ENCODE measurements at regions not wholly inside any gene's neighbourhood (a gene's known extent, or its start where the extent isn't known, plus 50 kb on each side); places are given as distances from the start of the nearest gene placed in this dataset.
A peak's percentile ranks its signal among the peaks of the same experiment; 100 is the strongest.

- intact Hi-C loops (cut with micrococcal nuclease), result no loop called here
- Mint-ChIP-seq H3K27me3 (no peaks in the 10 kb centered on the region), H3K36me3 (ENCODE audit: low read depth) (no peaks in the 10 kb centered on the region), H3K9me3 (peaks cover 24% of the 10 kb centered on the region), H3K4me1 (peaks cover 21% of the 10 kb centered on the region), H3K4me3 (no peak overlapping the region), H3K27ac (no peak overlapping the region)
- POLR2A ChIA-PET, result no interaction called here
- no peak for DNase-seq
- TF ChIP-seq, protein P1, sequence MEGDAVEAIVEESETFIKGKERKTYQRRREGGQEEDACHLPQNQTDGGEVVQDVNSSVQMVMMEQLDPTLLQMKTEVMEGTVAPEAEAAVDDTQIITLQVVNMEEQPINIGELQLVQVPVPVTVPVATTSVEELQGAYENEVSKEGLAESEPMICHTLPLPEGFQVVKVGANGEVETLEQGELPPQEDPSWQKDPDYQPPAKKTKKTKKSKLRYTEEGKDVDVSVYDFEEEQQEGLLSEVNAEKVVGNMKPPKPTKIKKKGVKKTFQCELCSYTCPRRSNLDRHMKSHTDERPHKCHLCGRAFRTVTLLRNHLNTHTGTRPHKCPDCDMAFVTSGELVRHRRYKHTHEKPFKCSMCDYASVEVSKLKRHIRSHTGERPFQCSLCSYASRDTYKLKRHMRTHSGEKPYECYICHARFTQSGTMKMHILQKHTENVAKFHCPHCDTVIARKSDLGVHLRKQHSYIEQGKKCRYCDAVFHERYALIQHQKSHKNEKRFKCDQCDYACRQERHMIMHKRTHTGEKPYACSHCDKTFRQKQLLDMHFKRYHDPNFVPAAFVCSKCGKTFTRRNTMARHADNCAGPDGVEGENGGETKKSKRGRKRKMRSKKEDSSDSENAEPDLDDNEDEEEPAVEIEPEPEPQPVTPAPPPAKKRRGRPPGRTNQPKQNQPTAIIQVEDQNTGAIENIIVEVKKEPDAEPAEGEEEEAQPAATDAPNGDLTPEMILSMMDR (IDR thresholded peaks at IDR 0.05), result no peak
- ATAC-seq (ENCODE audit: low read depth), result no peak
- CTCF ChIA-PET, result no interaction called here
Observed at GRCh38 chr18:35835366-35835765, 137.1 kb upstream of the RMP24 start.

DNA sequence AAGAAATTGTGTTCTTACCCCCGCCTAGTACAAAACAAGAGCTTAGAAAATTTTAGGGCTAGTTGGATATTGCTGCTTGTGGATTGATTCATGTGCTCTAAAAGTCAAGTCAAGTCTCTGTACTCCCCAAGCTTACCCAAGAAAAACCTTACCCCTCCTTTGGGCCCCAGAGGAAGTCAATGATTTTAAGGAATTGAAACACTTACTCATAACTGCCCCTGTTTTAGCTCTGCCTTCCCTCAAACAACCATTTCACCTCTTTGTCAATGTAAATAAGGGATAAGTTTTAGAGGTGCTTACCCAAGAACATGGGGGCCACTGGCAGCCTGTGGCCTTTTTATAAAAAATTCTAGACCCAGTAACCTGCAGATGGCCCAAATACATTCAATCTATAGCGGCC lies 136.6 kb upstream of the RMP24 start:
- intact Hi-C loops (cut with micrococcal nuclease), result no loop called here
- Mint-ChIP-seq H3K4me3 (no peak overlapping the region), H3K27me3 (no peaks in the 10 kb centered on the region), H3K4me1 (peaks cover 21% of the 10 kb centered on the region), H3K27ac (no peak overlapping the region), H3K36me3 (ENCODE audit: low read depth) (no peaks in the 10 kb centered on the region), H3K9me3 (peaks cover 28% of the 10 kb centered on the region)
- POLR2A ChIA-PET, result no interaction called here
- ATAC-seq (ENCODE audit: low read depth) (peak; percentile 45), DNase-seq (no peak)
- TF ChIP-seq, protein P1 (IDR thresholded peaks at IDR 0.05), result no peak
- CTCF ChIA-PET, result interaction anchor here (2.6 kb wide), 1 partner anchor 79 kb away, joined by 8 read pairs; no protein-coding TSS in a partner anchor

DNA sequence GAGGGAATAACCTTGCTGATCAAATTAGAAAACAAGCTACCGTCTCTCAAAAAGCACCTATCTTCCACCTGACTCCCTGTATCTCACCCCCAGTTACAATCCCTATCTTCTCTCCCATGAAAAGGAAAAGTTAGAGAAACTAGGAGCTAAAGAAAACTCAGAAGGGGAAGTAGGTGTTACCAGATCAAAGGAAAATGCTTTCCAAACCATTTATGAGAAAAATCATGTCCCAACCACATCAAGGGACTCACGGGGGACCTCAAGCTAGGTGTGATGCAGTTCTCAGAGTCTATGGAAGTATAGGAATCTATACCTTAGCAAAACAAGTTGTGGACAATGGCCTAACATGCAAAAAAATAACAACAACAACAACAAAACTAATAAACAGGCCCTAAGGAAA lies 135.5 kb upstream of the RMP24 start:
- intact Hi-C loops (cut with micrococcal nuclease), result no loop called here
- POLR2A ChIA-PET, result no interaction called here
- no peak overlapping the region for H3K4me3 Mint-ChIP-seq
- H3K4me1 Mint-ChIP-seq, result peaks cover 15% of the 10 kb centered on the region
- no peak for ATAC-seq (ENCODE audit: low read depth)
- H3K27me3 Mint-ChIP-seq, result no peaks in the 10 kb centered on the region
- DNase-seq, result no peak
- H3K9me3 Mint-ChIP-seq, result peaks cover 30% of the 10 kb centered on the region
- H3K36me3 Mint-ChIP-seq (ENCODE audit: low read depth), result no peaks in the 10 kb centered on the region
- CTCF ChIA-PET, result interaction anchor here (2.6 kb wide), 1 partner anchor 80 kb away, joined by 8 read pairs; no protein-coding TSS in a partner anchor
- H3K27ac Mint-ChIP-seq, result no peak overlapping the region
- TF ChIP-seq, protein P1 (IDR thresholded peaks at IDR 0.05), result no peak

DNA sequence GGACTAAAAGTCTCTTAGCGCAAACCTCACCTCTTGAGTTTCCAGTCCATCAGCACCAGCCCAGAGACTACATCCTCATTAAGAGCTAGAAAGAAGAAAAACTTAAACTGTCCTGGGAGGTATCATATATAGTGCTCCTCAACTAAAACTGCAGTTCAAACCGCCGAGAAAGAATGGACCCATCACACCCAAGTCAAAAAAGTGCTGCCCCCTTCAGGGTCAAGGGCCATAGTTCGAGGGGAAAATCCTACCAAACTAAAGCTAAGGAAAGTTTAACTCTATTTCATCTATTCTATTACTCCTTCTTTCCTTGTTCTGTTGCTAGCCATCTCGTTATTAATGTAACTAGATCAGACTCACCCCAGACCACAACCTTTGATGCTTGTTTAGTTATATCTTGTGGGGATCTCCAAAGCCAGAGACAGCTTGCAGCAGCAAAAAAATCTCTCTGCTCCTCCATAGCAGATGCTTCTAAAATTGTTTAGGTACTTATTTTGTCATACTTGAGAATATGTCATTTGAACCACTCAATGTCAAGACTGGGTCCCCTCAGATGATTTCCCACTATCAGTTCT lies 134.5 kb upstream of the RMP24 start:
- H3K9me3 Mint-ChIP-seq, result peaks cover 22% of the 10 kb centered on the region
- H3K27me3 Mint-ChIP-seq, result no peaks in the 10 kb centered on the region
- no peak for ATAC-seq (ENCODE audit: low read depth)
- peaks cover 14% of the 10 kb centered on the region for H3K4me1 Mint-ChIP-seq
- no peaks in the 10 kb centered on the region for H3K36me3 Mint-ChIP-seq (ENCODE audit: low read depth)
- intact Hi-C loops (cut with micrococcal nuclease), result no loop called here
- ChIA-PET CTCF (interaction anchor here (2.6 kb wide), 1 partner anchor 81 kb away, joined by 8 read pairs; no protein-coding TSS in a partner anchor), POLR2A (no interaction called here)
- TF ChIP-seq, protein P1 (IDR thresholded peaks at IDR 0.05), result no peak
- H3K4me3 Mint-ChIP-seq, result no peak overlapping the region
- no peak overlapping the region for H3K27ac Mint-ChIP-seq
- no peak for DNase-seq

GRCh38 chr18:35841283-35841682 lies 131.2 kb upstream of the RMP24 start:
- Mint-ChIP-seq H3K9me3 (peaks cover 18% of the 10 kb centered on the region), H3K27ac (no peak overlapping the region), H3K36me3 (ENCODE audit: low read depth) (no peaks in the 10 kb centered on the region), H3K4me3 (no peak overlapping the region), H3K27me3 (peaks cover 20% of the 10 kb centered on the region), H3K4me1 (peaks cover 4% of the 10 kb centered on the region)
- ATAC-seq (ENCODE audit: low read depth) (no peak), DNase-seq (no peak)
- ChIA-PET POLR2A (no interaction called here), CTCF (no interaction called here)
- intact Hi-C loops (cut with micrococcal nuclease), result no loop called here
- TF ChIP-seq, protein P1 (IDR thresholded peaks at IDR 0.05), result no peak
